ENCODE measurements at regions not wholly inside any gene's neighbourhood (a gene's known extent, or its start where the extent isn't known, plus 50 kb on each side); places are given as distances from the start of the nearest gene placed in this dataset.

DNA sequence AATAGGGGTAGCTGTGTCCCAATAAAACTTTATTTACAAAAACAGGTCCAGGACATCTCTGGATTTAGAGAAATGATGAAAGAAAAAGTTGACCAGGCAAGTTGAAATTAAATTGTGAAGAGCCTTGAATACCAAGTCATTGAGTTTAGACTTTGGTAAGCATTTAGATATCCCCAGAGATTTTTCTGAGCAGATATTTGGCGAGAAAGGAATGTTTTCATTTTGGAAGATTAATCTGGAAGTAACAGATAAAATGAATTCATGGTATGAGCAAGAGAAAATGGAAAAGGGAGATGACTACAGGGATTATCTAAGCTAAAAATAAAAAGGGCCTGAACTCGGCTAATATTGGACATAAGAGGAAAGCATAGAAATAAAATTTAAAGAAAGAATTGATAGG lies 157.6 kb downstream of the ACTL7B start:
- TF ChIP-seq, protein P1, sequence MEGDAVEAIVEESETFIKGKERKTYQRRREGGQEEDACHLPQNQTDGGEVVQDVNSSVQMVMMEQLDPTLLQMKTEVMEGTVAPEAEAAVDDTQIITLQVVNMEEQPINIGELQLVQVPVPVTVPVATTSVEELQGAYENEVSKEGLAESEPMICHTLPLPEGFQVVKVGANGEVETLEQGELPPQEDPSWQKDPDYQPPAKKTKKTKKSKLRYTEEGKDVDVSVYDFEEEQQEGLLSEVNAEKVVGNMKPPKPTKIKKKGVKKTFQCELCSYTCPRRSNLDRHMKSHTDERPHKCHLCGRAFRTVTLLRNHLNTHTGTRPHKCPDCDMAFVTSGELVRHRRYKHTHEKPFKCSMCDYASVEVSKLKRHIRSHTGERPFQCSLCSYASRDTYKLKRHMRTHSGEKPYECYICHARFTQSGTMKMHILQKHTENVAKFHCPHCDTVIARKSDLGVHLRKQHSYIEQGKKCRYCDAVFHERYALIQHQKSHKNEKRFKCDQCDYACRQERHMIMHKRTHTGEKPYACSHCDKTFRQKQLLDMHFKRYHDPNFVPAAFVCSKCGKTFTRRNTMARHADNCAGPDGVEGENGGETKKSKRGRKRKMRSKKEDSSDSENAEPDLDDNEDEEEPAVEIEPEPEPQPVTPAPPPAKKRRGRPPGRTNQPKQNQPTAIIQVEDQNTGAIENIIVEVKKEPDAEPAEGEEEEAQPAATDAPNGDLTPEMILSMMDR (IDR thresholded peaks at IDR 0.05; ENCODE audit: low read depth, low read length, missing input control), result no peak
- TF ChIP-seq, protein P2, sequence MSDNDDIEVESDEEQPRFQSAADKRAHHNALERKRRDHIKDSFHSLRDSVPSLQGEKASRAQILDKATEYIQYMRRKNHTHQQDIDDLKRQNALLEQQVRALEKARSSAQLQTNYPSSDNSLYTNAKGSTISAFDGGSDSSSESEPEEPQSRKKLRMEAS (IDR thresholded peaks at IDR 0.05), result no peak
- TF ChIP-seq YY1 (IDR thresholded peaks at IDR 0.05), result no peak
- TF ChIP-seq TAF1 (conservative IDR thresholded peaks at IDR 0.05), result no peak
- TF ChIP-seq RXRA (IDR thresholded peaks at IDR 0.05), result no peak
- TF ChIP-seq, protein P3, sequence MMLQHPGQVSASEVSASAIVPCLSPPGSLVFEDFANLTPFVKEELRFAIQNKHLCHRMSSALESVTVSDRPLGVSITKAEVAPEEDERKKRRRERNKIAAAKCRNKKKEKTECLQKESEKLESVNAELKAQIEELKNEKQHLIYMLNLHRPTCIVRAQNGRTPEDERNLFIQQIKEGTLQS (IDR thresholded peaks at IDR 0.05), result no peak
- TF ChIP-seq RAD21 (IDR thresholded peaks at IDR 0.05), result no peak
- TF ChIP-seq FOXA2 (IDR thresholded peaks at IDR 0.05), result no peak
- no peak for TF ChIP-seq GABPA (IDR thresholded peaks at IDR 0.05 in 1 of 2, conservative IDR thresholded peaks at IDR 0.05 in 1 of 2)
- TF ChIP-seq, protein P4, sequence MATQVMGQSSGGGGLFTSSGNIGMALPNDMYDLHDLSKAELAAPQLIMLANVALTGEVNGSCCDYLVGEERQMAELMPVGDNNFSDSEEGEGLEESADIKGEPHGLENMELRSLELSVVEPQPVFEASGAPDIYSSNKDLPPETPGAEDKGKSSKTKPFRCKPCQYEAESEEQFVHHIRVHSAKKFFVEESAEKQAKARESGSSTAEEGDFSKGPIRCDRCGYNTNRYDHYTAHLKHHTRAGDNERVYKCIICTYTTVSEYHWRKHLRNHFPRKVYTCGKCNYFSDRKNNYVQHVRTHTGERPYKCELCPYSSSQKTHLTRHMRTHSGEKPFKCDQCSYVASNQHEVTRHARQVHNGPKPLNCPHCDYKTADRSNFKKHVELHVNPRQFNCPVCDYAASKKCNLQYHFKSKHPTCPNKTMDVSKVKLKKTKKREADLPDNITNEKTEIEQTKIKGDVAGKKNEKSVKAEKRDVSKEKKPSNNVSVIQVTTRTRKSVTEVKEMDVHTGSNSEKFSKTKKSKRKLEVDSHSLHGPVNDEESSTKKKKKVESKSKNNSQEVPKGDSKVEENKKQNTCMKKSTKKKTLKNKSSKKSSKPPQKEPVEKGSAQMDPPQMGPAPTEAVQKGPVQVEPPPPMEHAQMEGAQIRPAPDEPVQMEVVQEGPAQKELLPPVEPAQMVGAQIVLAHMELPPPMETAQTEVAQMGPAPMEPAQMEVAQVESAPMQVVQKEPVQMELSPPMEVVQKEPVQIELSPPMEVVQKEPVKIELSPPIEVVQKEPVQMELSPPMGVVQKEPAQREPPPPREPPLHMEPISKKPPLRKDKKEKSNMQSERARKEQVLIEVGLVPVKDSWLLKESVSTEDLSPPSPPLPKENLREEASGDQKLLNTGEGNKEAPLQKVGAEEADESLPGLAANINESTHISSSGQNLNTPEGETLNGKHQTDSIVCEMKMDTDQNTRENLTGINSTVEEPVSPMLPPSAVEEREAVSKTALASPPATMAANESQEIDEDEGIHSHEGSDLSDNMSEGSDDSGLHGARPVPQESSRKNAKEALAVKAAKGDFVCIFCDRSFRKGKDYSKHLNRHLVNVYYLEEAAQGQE (IDR thresholded peaks at IDR 0.05), result no peak
- no peak for TF ChIP-seq EGR1 (IDR thresholded peaks at IDR 0.05; ENCODE audit: low read depth in 2 of 2)
- TF ChIP-seq, protein P5, sequence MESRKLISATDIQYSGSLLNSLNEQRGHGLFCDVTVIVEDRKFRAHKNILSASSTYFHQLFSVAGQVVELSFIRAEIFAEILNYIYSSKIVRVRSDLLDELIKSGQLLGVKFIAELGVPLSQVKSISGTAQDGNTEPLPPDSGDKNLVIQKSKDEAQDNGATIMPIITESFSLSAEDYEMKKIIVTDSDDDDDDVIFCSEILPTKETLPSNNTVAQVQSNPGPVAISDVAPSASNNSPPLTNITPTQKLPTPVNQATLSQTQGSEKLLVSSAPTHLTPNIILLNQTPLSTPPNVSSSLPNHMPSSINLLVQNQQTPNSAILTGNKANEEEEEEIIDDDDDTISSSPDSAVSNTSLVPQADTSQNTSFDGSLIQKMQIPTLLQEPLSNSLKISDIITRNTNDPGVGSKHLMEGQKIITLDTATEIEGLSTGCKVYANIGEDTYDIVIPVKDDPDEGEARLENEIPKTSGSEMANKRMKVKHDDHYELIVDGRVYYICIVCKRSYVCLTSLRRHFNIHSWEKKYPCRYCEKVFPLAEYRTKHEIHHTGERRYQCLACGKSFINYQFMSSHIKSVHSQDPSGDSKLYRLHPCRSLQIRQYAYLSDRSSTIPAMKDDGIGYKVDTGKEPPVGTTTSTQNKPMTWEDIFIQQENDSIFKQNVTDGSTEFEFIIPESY (IDR thresholded peaks at IDR 0.05), result no peak
- TF ChIP-seq JUND (IDR thresholded peaks at IDR 0.05), result no peak
